IPS-NIHi7 (cell line): ENCODE measurements at regions not wholly inside any gene's neighbourhood (a gene's known extent, or its start where the extent isn't known, plus 50 kb on each side); places are given as distances from the start of the nearest gene placed in this dataset.

Source experiments
- DNase-seq: peaks from one replicate; pipeline ENCODE4 v3.0.0; 2012; ENCODE audit warnings: mixed read lengths; ENCODE audit errors: extremely low spot score

GRCh38 chr21:15151385-15152103 is 86.7 kb upstream of the NRIP1 start:
- no peak for DNase-seq

- DNase-seq = no peak
Measured at GRCh38 chr21:15152591-15152990, 87.8 kb upstream of the NRIP1 start.

- no peak for DNase-seq
Measured at GRCh38 chr21:15159382-15160020, 94.7 kb upstream of the NRIP1 start.

- DNase-seq = no peak
Measured at GRCh38 chr21:15160136-15160535, 95.3 kb upstream of the NRIP1 start.

GRCh38 chr21:15162921-15163320 is 98.1 kb upstream of the NRIP1 start:
- no peak for DNase-seq

- no peak for DNase-seq
Measured at GRCh38 chr21:15164273-15164672, 99.5 kb upstream of the NRIP1 start.

- DNase-seq = no peak
Measured at GRCh38 chr21:15164678-15165303, 100.0 kb upstream of the NRIP1 start.

- no peak for DNase-seq
Measured at GRCh38 chr21:15170614-15171013, 105.8 kb upstream of the NRIP1 start.

- peak; percentile 18 for DNase-seq
Measured at GRCh38 chr21:15171546-15171945, 106.7 kb upstream of the NRIP1 start.

- DNase-seq = no peak
Measured at GRCh38 chr21:15172963-15173362, 108.2 kb upstream of the NRIP1 start.

- DNase-seq = no peak
Measured at GRCh38 chr21:15174923-15175322, 110.1 kb upstream of the NRIP1 start.

- no peak for DNase-seq
Measured at GRCh38 chr21:15182731-15183130, 117.9 kb upstream of the NRIP1 start.

GRCh38 chr21:15183813-15184257 is 119.0 kb upstream of the NRIP1 start:
- DNase-seq = no peak

- DNase-seq = no peak
Measured at GRCh38 chr21:15190412-15190811, 125.6 kb upstream of the NRIP1 start.

GRCh38 chr21:15190837-15191236 is 126.0 kb upstream of the NRIP1 start:
- DNase-seq = no peak

GRCh38 chr21:15191342-15191741 is 126.5 kb upstream of the NRIP1 start:
- no peak for DNase-seq

GRCh38 chr21:15192243-15192642 is 127.4 kb upstream of the NRIP1 start:
- DNase-seq = no peak

- no peak for DNase-seq
Measured at GRCh38 chr21:15193937-15194336, 129.1 kb upstream of the NRIP1 start.

- DNase-seq = no peak
Measured at GRCh38 chr21:15195104-15195503, 130.3 kb upstream of the NRIP1 start.

GRCh38 chr21:15195768-15196167 is 131.0 kb upstream of the NRIP1 start:
- DNase-seq = no peak

GRCh38 chr21:15197696-15198095 is 132.9 kb upstream of the NRIP1 start:
- no peak for DNase-seq

GRCh38 chr21:15199414-15200383 is 134.9 kb upstream of the NRIP1 start:
- no peak for DNase-seq
